ENCODE measurements at regions not wholly inside any gene's neighbourhood (a gene's known extent, or its start where the extent isn't known, plus 50 kb on each side); places are given as distances from the start of the nearest gene placed in this dataset.

DNA sequence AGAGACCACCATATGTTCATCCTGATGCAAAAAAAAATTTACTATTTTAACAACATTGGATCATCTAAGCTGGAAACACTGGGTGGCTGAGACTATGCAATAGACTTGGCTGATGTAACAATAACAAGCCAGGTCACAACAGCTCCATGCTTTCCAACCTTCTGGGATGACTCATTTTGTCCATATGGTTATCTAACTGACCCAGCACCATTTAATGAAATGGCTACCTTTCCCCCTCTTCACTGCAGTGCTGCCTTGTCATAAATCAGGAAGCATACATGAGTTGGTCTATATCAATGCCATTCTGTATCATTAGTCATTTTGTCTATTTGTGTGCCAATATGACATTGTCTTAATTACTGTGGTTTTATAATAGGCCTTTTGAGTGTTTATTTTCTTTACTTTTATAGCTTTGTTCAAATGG, 217.6 kb upstream of the KCNJ16 start (continued):
- TF ChIP-seq ARID1B (IDR thresholded peaks at IDR 0.05) = peak; percentile 92
- no peak for TF ChIP-seq SMAD2 (IDR thresholded peaks at IDR 0.05; ENCODE audit: low read depth, low read length)
- TF ChIP-seq NCOA1 (IDR thresholded peaks at IDR 0.05; ENCODE audit: low read depth) = peak; percentile 49; the same call in 1 of the 2 replicates
- TF ChIP-seq NFATC3 (IDR thresholded peaks at IDR 0.05) = peak; percentile 96
- TF ChIP-seq ZNF592 (IDR thresholded peaks at IDR 0.05) = peak; percentile 24; the same call in 1 of the 2 replicates
- TF ChIP-seq FOXA3 (CRISPR knock-in tag; conservative IDR thresholded peaks at IDR 0.05 in 1 of 2, IDR thresholded peaks at IDR 0.05 in 1 of 2) = peak; percentile 20 to 67; a peak in 1 of 4 replicates
- TF ChIP-seq TAL1 (IDR thresholded peaks at IDR 0.05) = peak; percentile 80
- TF ChIP-seq MNT (conservative IDR thresholded peaks at IDR 0.05) = peak; percentile 51 to 62; a peak in 2 of 4 replicates
- no peak for TF ChIP-seq HINFP (tag; conservative IDR thresholded peaks at IDR 0.05; ENCODE audit: low read depth)
- peak; percentile 95 for TF ChIP-seq ATF4 (CRISPR knock-in tag; IDR thresholded peaks at IDR 0.05)
- TF ChIP-seq RAD21 (CRISPR knock-in tag; conservative IDR thresholded peaks at IDR 0.05 in 1 of 2, IDR thresholded peaks at IDR 0.05 in 1 of 2) = 0 out of 4 replicates have a peak, but pooled peaks of 1 of the 2 experiments have one; percentile 10
- TF ChIP-seq RBM39 (optimal IDR thresholded peaks at IDR 0.05; ENCODE audit: low read depth, low read length) = no peak
- peak; percentile 74 for TF ChIP-seq NCOR1 (IDR thresholded peaks at IDR 0.05)
- TF ChIP-seq, protein P1, sequence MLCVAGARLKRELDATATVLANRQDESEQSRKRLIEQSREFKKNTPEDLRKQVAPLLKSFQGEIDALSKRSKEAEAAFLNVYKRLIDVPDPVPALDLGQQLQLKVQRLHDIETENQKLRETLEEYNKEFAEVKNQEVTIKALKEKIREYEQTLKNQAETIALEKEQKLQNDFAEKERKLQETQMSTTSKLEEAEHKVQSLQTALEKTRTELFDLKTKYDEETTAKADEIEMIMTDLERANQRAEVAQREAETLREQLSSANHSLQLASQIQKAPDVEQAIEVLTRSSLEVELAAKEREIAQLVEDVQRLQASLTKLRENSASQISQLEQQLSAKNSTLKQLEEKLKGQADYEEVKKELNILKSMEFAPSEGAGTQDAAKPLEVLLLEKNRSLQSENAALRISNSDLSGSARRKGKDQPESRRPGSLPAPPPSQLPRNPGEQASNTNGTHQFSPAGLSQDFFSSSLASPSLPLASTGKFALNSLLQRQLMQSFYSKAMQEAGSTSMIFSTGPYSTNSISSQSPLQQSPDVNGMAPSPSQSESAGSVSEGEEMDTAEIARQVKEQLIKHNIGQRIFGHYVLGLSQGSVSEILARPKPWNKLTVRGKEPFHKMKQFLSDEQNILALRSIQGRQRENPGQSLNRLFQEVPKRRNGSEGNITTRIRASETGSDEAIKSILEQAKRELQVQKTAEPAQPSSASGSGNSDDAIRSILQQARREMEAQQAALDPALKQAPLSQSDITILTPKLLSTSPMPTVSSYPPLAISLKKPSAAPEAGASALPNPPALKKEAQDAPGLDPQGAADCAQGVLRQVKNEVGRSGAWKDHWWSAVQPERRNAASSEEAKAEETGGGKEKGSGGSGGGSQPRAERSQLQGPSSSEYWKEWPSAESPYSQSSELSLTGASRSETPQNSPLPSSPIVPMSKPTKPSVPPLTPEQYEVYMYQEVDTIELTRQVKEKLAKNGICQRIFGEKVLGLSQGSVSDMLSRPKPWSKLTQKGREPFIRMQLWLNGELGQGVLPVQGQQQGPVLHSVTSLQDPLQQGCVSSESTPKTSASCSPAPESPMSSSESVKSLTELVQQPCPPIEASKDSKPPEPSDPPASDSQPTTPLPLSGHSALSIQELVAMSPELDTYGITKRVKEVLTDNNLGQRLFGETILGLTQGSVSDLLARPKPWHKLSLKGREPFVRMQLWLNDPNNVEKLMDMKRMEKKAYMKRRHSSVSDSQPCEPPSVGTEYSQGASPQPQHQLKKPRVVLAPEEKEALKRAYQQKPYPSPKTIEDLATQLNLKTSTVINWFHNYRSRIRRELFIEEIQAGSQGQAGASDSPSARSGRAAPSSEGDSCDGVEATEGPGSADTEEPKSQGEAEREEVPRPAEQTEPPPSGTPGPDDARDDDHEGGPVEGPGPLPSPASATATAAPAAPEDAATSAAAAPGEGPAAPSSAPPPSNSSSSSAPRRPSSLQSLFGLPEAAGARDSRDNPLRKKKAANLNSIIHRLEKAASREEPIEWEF (CRISPR knock-in tag; IDR thresholded peaks at IDR 0.05) = no peak

All from K562 (cell line).